Suprapubic skin (tissue), 4 donors: ENCODE measurements at regions not wholly inside any gene's neighbourhood (a gene's known extent, or its start where the extent isn't known, plus 50 kb on each side); places are given as distances from the start of the nearest gene placed in this dataset.

Experiments
- DNase-seq, 2 donors: peaks; one replicate each; pipeline ENCODE4 v3.0.0-alpha.2; 2019; ENCODE audit warnings: low spot score in 2 of 2
- H3K27ac ChIP-seq: fragments of 200-600 bp; sonication (generic); one replicate; pipeline ENCODE4 v1.5.1; 2019
- H3K27me3 ChIP-seq: fragments of 200-600 bp; sonication (generic); one replicate; pipeline ENCODE4 v1.5.1; 2019
- H3K36me3 ChIP-seq: fragments of 200-600 bp; sonication (generic); one replicate; pipeline ENCODE4 v1.5.1; 2019
- H3K4me1 ChIP-seq: fragments of 200-600 bp; sonication (generic); one replicate; pipeline ENCODE4 v1.5.1; 2019
- H3K4me3 ChIP-seq: fragments of 200-600 bp; sonication (generic); one replicate; pipeline ENCODE4 v1.5.1; 2019; ENCODE audit warnings: mild to moderate bottlenecking
- H3K9me3 ChIP-seq: fragments of 200-600 bp; sonication (generic); one replicate; pipeline ENCODE4 v1.5.1; 2019
- CTCF ChIP-seq, 2 donors: fragments of 200-600 bp in 1 of 2; fragments of 450-650 bp in 1 of 2; sonication (generic) in 1 of 2; IDR thresholded peaks; one replicate each; pipeline ENCODE4 v1.5.1; 2016 to 2019; ENCODE audit warnings: antibody characterized with exemption in 2 of 2, mild to moderate bottlenecking in 1 of 2, moderate library complexity in 1 of 2
- EP300 ChIP-seq: sonication (generic); formaldehyde crosslinking; IDR thresholded peaks from one replicate; pipeline ENCODE4 v1.6.1; 2017; ENCODE audit warnings: antibody characterized with exemption
- POLR2A ChIP-seq, 2 donors: fragments of 450-650 bp; IDR thresholded peaks; one replicate each; pipeline ENCODE4 v1.6.1; 2017; ENCODE audit warnings: antibody characterized with exemption in 2 of 2, mild to moderate bottlenecking in 2 of 2, moderate library complexity in 2 of 2
- POLR2AphosphoS5 ChIP-seq, 3 donors: sonication (generic); formaldehyde crosslinking; IDR thresholded peaks; one replicate each; pipeline ENCODE4 v1.6.1; 2017; ENCODE audit warnings: antibody characterized with exemption in 3 of 3
- WGBS: methylation state at CpG from one replicate; pipeline ENCODE4 v1.1.5; 2018; 5-methylcytosine and 5-hydroxymethylcytosine counted together

- DNase-seq: no peak
- Histone ChIP-seq H3K36me3 (no peaks in the 10 kb centered on the region), H3K4me1 (no peaks in the 10 kb centered on the region), H3K9me3 (no peaks in the 10 kb centered on the region), H3K4me3 (no peak overlapping the region), H3K27ac (no peak overlapping the region), H3K27me3 (peaks cover 7% of the 10 kb centered on the region)
- TF ChIP-seq EP300 (no peak), POLR2AphosphoS5 (IDR thresholded peaks at IDR 0.05) (no peak), CTCF (IDR thresholded peaks at IDR 0.05) (no peak), POLR2A (IDR thresholded peaks at IDR 0.05) (no peak)
- WGBS: 92% methylated on average over 7 of the region's 11 CpGs
Observed at GRCh38 chr10:128326851-128327250, 200.6 kb upstream of the MKI67 start.

DNA sequence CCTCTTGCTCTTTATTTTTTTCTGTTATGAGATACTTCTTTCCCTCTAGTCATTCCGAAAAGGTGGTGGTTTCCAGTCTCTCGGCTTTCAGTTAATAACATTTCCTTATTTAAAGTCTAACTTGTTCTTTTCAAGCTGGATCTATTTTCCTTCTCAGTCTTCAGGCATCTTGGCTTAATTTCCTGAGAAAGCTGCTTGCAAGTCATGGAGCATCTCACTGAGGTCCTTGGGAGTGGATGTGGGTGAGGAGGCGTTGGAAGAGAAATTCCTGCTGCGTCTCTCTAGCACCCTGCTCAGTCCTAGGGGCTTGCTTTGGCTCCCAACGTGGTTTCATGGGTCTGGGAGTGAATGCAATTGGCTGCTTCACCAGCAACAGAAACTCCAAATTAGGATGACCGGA lies 210.2 kb upstream of the MKI67 start:
- no peak overlapping the region for H3K27ac ChIP-seq
- no peaks in the 10 kb centered on the region for H3K36me3 ChIP-seq
- no peak overlapping the region for H3K4me3 ChIP-seq
- DNase-seq: no peak
- H3K4me1 ChIP-seq: peaks cover 13% of the 10 kb centered on the region
- H3K27me3 ChIP-seq: peaks cover 6% of the 10 kb centered on the region
- 46% methylated on average over 6 of the region's 6 CpGs for WGBS
- no peak for TF ChIP-seq CTCF (IDR thresholded peaks at IDR 0.05)
- no peak for TF ChIP-seq POLR2A (IDR thresholded peaks at IDR 0.05)
- no peak for TF ChIP-seq POLR2AphosphoS5 (IDR thresholded peaks at IDR 0.05)
- TF ChIP-seq EP300: no peak
- H3K9me3 ChIP-seq: no peaks in the 10 kb centered on the region

DNA sequence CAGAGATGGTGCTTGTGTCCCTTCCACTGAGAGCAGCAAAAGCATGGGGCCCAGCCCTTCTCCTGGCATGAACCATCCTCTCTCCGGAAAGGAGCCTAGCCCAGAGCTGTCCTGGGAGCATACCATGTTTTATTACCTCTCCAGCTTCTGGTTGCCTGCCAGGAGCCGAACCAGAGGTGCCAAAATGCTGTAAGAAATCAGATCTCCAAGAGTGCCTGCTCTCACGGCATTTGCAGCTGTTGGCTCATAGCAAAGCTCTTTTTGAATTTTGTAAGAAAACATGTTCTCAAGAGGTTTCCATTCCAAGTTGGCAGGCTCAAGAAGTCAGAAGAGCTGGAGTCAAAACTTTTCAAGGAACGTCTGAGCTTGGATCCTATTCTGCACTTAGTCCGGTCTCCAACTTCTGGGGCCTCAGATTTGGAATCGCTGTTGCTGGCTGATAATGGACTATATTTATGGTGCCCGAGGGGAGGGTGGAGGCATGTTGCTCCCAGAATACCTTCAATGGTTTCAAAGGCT lies 211.7 kb upstream of the MKI67 start:
- Histone ChIP-seq H3K4me3 (no peak overlapping the region), H3K27ac (no peak overlapping the region), H3K27me3 (peaks cover 6% of the 10 kb centered on the region), H3K4me1 (peaks cover 13% of the 10 kb centered on the region), H3K9me3 (no peaks in the 10 kb centered on the region), H3K36me3 (no peaks in the 10 kb centered on the region)
- TF ChIP-seq CTCF (IDR thresholded peaks at IDR 0.05): no peak
- TF ChIP-seq EP300: no peak
- no peak for TF ChIP-seq POLR2AphosphoS5 (IDR thresholded peaks at IDR 0.05)
- TF ChIP-seq POLR2A (IDR thresholded peaks at IDR 0.05): no peak
- 17% methylated on average over 6 of the region's 7 CpGs for WGBS
- DNase-seq: no peak

DNA sequence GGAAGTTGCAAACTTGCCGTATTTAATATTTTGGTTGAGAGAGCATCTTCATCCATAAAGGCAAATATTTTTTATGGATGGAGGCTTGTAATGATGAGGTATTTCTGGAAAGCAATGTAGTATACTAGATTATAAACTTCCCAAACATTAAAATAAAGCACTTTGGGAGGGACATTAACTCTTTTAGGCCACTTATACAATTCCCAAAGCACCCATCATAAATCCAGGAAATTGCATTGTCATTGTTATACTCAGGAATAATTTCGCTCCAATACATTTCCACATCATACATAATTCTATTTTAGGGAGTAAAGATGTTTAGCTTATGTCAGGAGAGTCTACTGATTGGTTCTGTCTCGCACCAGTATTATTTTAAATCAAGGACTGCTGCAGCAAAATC lies 212.7 kb upstream of the MKI67 start:
- H3K36me3 ChIP-seq: no peaks in the 10 kb centered on the region
- TF ChIP-seq POLR2AphosphoS5 (IDR thresholded peaks at IDR 0.05): no peak
- no peak for TF ChIP-seq EP300
- TF ChIP-seq CTCF (IDR thresholded peaks at IDR 0.05): no peak
- TF ChIP-seq POLR2A (IDR thresholded peaks at IDR 0.05): no peak
- no peak overlapping the region for H3K27ac ChIP-seq
- H3K9me3 ChIP-seq: no peaks in the 10 kb centered on the region
- H3K27me3 ChIP-seq: peaks cover 6% of the 10 kb centered on the region
- 78% methylated on average over 3 of the region's 3 CpGs for WGBS
- H3K4me1 ChIP-seq: peaks cover 13% of the 10 kb centered on the region
- H3K4me3 ChIP-seq: no peak overlapping the region
- DNase-seq: no peak

DNA sequence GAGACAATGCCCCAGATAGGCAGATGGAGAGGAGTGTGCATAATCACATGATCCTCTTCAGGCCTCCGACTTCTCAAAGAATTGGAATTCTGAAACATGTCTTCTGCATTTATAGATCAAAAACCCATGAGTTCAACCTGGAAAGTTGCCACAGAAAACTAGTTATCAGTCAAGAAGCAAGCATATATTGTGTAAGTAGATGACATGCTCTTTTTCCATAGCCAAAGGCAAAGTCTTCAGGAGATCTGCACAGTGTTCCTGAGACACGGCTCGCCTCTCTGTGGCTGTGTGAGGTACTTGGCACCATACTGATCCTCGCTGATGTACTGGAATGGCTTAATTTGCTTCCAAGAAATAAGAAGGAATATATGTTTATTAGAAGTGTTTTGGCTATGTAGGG lies 213.5 kb upstream of the MKI67 start:
- H3K4me3 ChIP-seq: no peak overlapping the region
- H3K4me1 ChIP-seq: peaks cover 13% of the 10 kb centered on the region
- no peak for DNase-seq
- 42% methylated on average over 4 of the region's 4 CpGs for WGBS
- peaks cover 6% of the 10 kb centered on the region for H3K27me3 ChIP-seq
- H3K27ac ChIP-seq: no peak overlapping the region
- no peak for TF ChIP-seq POLR2A (IDR thresholded peaks at IDR 0.05)
- no peak for TF ChIP-seq CTCF (IDR thresholded peaks at IDR 0.05)
- TF ChIP-seq POLR2AphosphoS5 (IDR thresholded peaks at IDR 0.05): no peak
- TF ChIP-seq EP300: no peak
- no peaks in the 10 kb centered on the region for H3K9me3 ChIP-seq
- H3K36me3 ChIP-seq: no peaks in the 10 kb centered on the region
